ENCODE measurements at regions not wholly inside any gene's neighbourhood (a gene's known extent, or its start where the extent isn't known, plus 50 kb on each side); places are given as distances from the start of the nearest gene placed in this dataset.
A peak's percentile ranks its signal among the peaks of the same experiment; 100 is the strongest.
"Not testable (repeated sequence)": the region's sequence is repeated elsewhere in the genome, so short reads cannot be mapped to it uniquely, and the experiment has no call there.

DNA sequence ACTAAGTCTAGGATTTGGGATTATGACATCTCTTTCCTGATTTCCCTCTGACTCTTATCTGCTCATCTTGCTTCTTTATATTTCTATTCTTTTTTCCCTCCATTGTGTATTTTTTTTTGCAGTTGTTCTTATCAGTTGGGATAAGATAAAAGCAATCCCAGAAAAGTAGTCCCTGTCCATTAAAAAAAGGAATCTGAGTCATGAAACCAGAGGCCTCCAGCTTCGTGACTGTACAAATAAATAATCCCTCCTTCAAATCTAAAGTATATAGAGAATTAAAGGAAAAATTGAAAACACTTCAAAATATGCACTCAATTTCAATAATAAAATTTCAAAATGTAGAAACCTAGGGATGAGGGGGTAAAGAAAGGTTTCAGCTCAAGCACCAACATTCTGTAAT, 317.8 kb upstream of the NT5E start:
- no peak for DNase-seq

DNA sequence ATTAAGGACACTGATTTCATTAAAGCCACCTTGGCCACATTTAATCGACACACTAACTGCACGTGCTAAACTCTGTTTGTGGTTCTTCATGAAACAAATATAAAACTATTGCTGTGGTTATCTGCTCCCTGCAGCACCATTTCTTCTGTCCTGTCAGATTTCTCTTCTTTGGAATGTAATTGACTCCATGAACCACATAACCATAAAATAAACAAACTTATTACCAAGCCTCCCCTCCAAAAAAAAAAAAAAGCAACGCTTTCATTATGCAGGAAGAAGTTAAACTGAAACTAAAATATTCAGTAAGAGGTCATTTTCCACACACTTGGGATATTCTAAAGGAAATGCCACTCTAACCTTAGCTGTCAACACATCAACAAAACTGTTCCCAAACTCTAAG, 319.1 kb upstream of the NT5E start:
- DNase-seq, result no peak

GRCh38 chr6:85129881-85130280, 320.0 kb upstream of the NT5E start:
- DNase-seq, result no peak

DNA sequence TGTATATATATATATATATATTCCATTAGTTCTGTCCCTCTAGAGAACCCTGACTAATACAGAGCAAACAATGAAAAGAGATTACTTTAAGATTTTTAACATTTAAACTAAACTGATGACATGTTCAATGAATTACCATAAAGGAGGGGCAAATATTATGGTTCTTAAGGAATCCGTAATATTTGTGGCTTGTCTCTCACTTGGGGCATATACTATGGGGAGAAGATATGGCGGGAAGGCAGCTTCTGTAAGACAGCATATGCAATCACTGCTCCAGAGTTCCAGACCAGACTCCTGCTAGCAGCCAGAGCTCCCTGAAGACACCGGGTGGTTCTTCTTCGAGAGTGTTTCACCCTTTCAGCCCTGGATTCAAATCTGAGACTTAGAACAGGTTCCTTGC, 321.1 kb upstream of the NT5E start:
- no peak for DNase-seq

DNA sequence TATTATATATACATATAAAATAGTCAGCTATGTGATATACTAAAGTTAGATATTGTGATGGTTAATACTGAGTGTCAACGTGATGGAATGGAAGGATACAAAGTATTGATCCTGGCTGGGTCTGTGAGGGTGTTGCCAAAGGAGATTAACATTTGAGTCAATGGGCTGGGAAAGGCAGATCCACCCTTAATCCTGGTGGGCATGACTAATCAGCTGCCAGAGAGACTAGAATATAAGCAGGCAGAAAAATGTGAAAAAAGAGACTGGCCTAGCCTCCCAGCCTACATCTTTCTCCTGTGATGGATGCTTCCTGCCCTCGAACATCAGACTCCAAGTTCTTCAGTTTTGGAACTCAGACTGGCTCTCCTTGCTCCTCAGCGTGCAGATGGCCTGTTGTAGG, 321.6 kb upstream of the NT5E start:
- DNase-seq, result not testable (repeated sequence)

DNA sequence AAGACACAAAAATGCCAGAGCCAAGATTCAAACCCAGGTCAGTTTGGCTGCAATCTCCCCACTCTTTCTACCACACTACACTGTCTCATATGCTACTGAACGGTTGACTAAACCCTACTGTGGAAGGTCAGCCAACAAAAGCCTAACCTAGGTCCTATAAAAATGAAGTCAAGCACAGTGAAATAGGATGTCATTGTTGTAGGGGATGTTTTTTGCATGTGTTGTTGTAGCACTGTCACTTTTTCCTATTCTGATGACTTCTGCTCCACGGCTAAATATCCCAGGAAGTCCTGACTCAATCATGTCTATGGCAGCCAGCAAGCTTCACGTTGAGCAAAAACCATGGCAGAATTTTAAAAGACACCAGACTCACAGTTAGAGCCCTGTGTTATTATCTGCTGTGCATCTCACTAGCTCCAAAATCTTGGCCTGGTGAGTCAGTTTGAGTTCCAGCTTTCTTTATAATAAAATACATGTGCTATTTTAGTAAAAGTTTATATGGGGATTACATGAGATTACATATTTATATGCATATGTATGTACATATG, 322.1 kb upstream of the NT5E start:
- DNase-seq, result no peak

- no peak for DNase-seq
Observed at GRCh38 chr6:85127168-85127498, 322.8 kb upstream of the NT5E start.

DNA sequence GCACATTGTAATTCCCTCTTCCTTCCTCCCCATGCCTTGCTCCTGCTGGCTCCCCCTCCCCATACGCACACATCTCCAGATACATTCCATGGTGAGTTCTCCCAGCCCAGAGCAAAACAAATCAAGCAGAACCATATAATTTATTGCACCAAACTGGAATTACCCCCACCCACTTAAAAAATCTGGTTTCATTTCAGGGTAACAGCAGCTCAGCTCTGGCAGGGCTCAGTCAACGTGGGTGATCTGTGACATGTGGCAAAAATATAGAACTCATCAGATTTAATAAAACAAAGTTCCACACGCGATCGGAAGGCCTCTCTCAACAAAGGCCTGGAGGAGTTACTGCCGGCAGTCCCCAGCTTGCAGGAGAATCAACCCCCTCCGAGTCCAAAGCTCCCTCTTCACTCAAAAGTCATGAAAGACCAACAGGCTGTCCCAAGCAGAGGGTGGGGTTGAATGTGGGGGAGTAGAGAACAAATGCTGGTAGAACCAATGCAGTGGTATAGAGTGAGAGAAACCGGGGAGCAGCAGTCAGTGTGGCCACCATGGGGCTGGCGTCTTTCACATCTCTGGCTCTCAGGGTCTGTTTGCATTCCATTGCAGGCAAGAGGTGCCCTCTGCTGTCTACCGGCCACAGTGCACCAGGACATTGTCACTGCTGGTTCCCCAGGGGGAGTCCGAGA, 323.3 kb upstream of the NT5E start:
- DNase-seq, result peak in 33 of 58 donors; percentile 1 to 48 (median 11)

GRCh38 chr6:85125526-85125925, 324.4 kb upstream of the NT5E start:
- DNase-seq, result no peak

DNA sequence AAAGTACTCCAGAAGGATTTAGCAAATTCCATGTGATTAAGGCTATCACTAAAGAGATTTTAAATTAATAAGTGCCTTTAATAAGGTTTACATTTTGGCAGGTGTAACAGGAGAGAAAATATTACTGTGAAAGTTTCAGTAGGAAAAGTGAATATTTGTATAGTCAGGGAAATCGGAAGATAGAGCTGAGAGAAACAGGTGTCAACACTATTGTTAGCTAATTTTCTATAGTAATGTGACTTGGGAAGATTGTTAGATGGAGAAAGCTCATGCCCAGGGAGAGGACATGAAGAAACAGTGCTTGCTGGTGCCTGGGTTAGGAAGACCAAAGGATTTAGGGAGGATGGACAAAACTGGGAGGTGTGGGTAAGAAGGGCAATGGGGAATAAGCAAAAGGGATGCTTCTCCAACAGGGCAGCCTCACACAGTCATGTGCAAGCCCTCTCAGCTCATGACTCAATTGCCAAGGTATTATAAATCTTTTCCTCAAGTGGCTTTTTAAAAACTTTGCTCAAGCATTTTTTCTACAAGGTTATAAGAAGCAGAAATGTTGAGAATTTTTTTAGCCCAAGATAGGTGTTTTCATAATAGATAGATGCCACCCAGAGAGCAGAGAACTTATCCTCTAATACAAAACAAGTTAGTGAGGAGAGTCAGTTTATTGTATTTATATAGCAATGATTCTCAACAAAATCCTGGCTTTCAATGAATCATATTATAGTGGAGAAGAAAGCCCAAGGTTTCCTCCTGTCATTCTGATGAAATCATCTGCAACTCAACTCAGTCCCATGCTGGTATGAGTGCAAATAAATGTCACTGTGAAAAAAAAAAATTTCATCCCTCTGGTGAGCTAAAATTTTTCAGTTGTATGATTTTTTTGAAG, 325.2 kb upstream of the NT5E start:
- DNase-seq, result no peak

GRCh38 chr6:85121158-85121557, 328.7 kb upstream of the NT5E start:
- no peak for DNase-seq

GRCh38 chr6:85118652-85119235, 331.1 kb upstream of the NT5E start:
- no peak for DNase-seq

- DNase-seq, result no peak
Observed at GRCh38 chr6:85118233-85118632, 331.6 kb upstream of the NT5E start.

DNA sequence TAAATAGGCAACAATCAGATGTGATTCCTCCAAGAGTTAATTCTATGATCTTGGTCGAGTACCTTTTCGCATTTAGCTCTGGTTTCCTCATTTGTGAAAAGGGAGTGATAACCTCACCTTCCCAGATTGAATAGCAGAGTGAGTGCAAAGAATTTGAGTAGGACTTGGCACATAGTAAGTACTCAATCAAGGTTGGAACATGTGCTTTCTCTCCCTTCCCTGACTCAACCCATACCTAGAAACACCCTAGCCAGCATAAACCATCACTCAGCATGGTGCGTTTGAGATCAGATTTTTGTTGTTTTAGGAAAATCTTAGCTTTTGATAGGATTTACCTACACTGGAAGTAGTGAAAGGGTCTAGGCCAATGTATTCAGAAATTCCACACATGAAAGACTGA, 333.4 kb upstream of the NT5E start:
- DNase-seq, result no peak

DNA sequence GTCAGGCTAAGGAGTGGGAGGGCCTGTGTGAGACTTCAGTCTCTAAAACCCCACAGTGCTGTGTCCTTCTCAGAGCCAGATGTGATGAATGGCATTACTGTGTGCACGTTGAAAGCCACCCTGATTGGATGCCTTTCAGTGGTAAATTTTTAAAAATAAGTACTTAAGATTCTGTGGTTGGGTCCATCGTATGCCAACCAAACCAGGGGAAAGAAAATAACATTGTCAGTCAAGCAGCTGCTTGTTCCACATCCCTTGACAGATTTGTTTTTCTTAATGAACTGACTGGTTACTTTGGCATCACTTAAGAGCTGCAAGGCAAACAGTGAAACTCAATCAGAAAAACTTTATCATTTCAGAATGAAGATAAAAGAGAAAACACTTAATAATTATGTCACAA, 334.0 kb upstream of the NT5E start:
- no peak for DNase-seq

GRCh38 chr6:85115376-85115775, 334.5 kb upstream of the NT5E start:
- DNase-seq, result no peak

DNA sequence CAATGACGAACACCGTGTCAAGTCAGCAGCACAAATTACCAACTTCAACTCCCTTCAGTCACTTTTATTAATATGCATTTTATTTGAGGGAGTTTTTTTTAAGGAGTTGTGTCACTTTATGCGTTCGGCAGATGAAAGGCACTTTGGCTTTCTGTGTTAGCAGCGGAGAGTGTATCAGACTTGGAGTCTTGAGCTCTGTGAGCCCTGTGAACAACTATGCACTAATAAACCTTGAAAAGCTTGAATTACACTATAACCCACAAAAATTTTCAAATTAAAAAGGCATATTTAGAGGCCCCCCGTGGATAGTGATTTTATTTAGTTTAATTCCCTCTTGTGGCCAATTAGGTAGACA, 335.3 kb upstream of the NT5E start:
- DNase-seq, result no peak

DNA sequence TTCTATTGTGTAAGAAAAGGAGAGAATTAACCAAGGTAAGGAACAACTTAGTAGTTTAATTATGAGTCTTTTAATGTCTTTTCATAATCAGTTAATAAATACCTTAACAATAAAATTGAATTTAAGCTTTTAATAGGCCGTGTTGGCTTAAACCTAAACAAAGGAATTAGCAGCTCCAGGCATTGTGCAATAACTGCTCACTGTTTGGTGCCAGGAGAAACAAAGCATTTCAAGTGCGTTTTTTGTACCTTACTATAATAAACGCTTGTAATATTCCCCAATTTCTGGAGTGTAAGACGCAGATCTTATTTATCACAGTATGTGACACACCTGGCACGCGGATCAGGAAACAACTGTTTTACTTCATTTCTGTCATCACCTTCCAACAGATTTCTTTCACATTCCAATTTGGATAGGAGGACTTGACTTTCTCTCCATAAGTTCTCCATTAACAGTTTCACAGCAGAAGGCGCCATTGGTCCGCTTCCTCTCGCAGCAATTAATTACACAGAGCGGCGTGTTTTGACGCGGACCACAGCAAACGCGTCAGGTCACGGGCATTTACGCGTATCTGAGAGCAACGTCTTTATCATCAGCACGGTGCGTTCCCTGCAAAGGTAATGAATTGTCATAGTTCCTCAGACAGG, 335.8 kb upstream of the NT5E start:
- no peak for DNase-seq

DNA sequence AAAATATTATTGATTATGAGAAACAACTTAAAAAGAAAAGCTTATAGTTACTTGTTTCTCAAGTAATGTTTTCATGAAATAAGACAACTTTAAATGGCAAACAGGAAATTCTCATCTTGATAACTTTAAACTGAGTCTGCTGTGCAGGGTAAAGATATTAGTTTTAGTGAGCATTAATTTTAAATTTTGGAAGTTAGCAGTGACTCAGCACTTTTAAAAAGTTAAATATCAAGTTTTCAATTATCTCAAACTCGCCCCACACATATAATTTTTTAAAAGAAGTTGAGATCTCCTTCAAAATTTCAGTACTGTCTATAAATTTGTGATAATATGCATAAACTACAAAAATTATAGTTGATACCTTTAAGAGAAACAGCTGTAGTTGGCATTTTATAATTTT, 337.3 kb upstream of the NT5E start:
- no peak for DNase-seq

GRCh38 chr6:85111481-85112011, 338.3 kb upstream of the NT5E start:
- no peak for DNase-seq

- DNase-seq, result no peak
Observed at GRCh38 chr6:85110943-85111342, 338.9 kb upstream of the NT5E start.

DNA sequence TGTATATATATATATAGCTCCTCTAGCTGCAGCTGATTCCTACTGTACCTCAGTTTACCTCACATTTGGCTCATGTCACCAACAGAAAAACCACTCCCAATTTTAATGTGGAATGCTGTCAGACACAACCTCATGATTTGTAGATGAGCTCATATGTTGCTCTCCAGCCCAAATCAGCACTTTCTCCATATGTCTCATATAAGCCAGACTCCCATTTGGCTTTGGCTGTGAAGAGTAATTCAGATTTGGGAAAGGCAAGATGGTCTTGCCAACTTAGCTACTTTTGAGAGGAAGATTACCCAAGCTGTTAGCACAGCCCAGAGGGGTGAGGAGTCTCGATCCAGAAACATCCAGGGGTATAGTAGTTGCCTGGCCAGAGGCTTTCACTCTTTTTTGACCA, 342.2 kb upstream of the NT5E start:
- DNase-seq, result no peak

Measured in anterior cingulate cortex (tissue), 58 donors.